Prostate gland (tissue), 2 donors: ENCODE measurements at regions not wholly inside any gene's neighbourhood (a gene's known extent, or its start where the extent isn't known, plus 50 kb on each side); places are given as distances from the start of the nearest gene placed in this dataset.

Experiments used
- DNase-seq: peaks from one replicate; pipeline ENCODE4 v3.0.0-alpha.2; 2019; ENCODE audit warnings: low spot score
- H3K27ac ChIP-seq, 2 donors: fragments of 200-600 bp; sonication (generic); 2 replicates each; pipeline ENCODE4 v1.5.1; 2017 to 2019
- H3K27me3 ChIP-seq: fragments of 200-600 bp; sonication (generic); replicated peaks from 2 replicates; pipeline ENCODE4 v1.5.1; 2019; ENCODE audit not compliant: insufficient read depth
- H3K36me3 ChIP-seq, 2 donors: fragments of 200-600 bp; sonication (generic); 1 replicate in 1 of 2; 2 replicates in 1 of 2; pipeline versions ENCODE4 v1.5.1 to v1.8.1; 2017 to 2019
- H3K4me1 ChIP-seq: fragments of 200-600 bp; sonication (generic); replicated peaks from 2 replicates; pipeline ENCODE4 v1.5.1; 2019
- H3K4me3 ChIP-seq, 2 donors: fragments of 200-600 bp; sonication (generic); 2 replicates each; pipeline ENCODE4 v1.5.1; 2017 to 2019
- H3K9me3 ChIP-seq: fragments of 200-600 bp; sonication (generic); 2 replicates; pipeline ENCODE4 v1.5.1; 2017
- CTCF ChIP-seq, 4 experiments: fragments of 200-600 bp in 2 of 4; fragments of 450-650 bp in 2 of 4; sonication (generic) in 2 of 4; IDR thresholded peaks; 1 replicate in 3 of 4; 2 replicates in 1 of 4; pipeline ENCODE4 v1.5.1; 2016 to 2019; ENCODE audit warnings: antibody characterized with exemption in 4 of 4, mild to moderate bottlenecking in 2 of 4, moderate library complexity in 2 of 4
- POLR2A ChIP-seq: fragments of 450-650 bp; IDR thresholded peaks from one replicate; pipeline ENCODE4 v1.6.1; 2016; ENCODE audit warnings: antibody characterized with exemption, mild to moderate bottlenecking
- POLR2AphosphoS5 ChIP-seq: sonication (generic); formaldehyde crosslinking; IDR thresholded peaks from one replicate; pipeline ENCODE4 v1.6.1; 2017; ENCODE audit warnings: antibody characterized with exemption
- WGBS: methylation state at CpG from one replicate; pipeline ENCODE4 v1.1.5; 2018; 5-methylcytosine and 5-hydroxymethylcytosine counted together
- intact Hi-C: fragments of 100-400 bp; cut with DNase I; formaldehyde crosslinking; loops from one replicate; pipeline ENCODE4 v1.14.2; 2022

GRCh38 chr5:82346399-82347165, 68.4 kb upstream of the RPS23 start:
- WGBS: 71% methylated on average over 10 of the region's 10 CpGs
- no peaks in the 10 kb centered on the region for H3K36me3 ChIP-seq
- intact Hi-C loops: no loop called here
- no peak overlapping the region for H3K4me3 ChIP-seq
- no peaks in the 10 kb centered on the region for H3K9me3 ChIP-seq
- no peaks in the 10 kb centered on the region for H3K27me3 ChIP-seq
- H3K4me1 ChIP-seq: no peaks in the 10 kb centered on the region
- H3K27ac ChIP-seq: no peak overlapping the region
- DNase-seq: no peak
- TF ChIP-seq CTCF (IDR thresholded peaks at IDR 0.05): no peak

GRCh38 chr5:82345108-82345507, 67.0 kb upstream of the RPS23 start:
- Histone ChIP-seq H3K9me3 (no peaks in the 10 kb centered on the region), H3K36me3 (no peaks in the 10 kb centered on the region), H3K27ac (no peak overlapping the region), H3K4me1 (no peaks in the 10 kb centered on the region), H3K4me3 (no peak overlapping the region), H3K27me3 (no peaks in the 10 kb centered on the region)
- intact Hi-C loops: no loop called here
- TF ChIP-seq CTCF (IDR thresholded peaks at IDR 0.05) (no peak), POLR2AphosphoS5 (no peak), POLR2A (no peak)
- DNase-seq: no peak
- WGBS: 96% methylated on average over 3 of the region's 3 CpGs

- no peak for DNase-seq
- intact Hi-C loops: no loop called here
- TF ChIP-seq POLR2AphosphoS5: no peak
- TF ChIP-seq POLR2A: no peak
- no peak for TF ChIP-seq CTCF (IDR thresholded peaks at IDR 0.05)
- no peaks in the 10 kb centered on the region for H3K4me1 ChIP-seq
- H3K27ac ChIP-seq: no peak overlapping the region
- H3K36me3 ChIP-seq: no peaks in the 10 kb centered on the region
- WGBS: 95% methylated on average over 1 of the region's 1 CpG
- H3K9me3 ChIP-seq: no peaks in the 10 kb centered on the region
- no peaks in the 10 kb centered on the region for H3K27me3 ChIP-seq
- H3K4me3 ChIP-seq: no peak overlapping the region
Measured at GRCh38 chr5:82341325-82341724, 63.2 kb upstream of the RPS23 start.

GRCh38 chr5:82340799-82341198, 62.6 kb upstream of the RPS23 start:
- no peak for TF ChIP-seq POLR2AphosphoS5
- no peak for TF ChIP-seq CTCF (IDR thresholded peaks at IDR 0.05)
- TF ChIP-seq POLR2A: no peak
- intact Hi-C loops: no loop called here
- DNase-seq: no peak
- WGBS: 95% methylated on average over 5 of the region's 5 CpGs
- H3K36me3 ChIP-seq: no peaks in the 10 kb centered on the region
- H3K9me3 ChIP-seq: no peaks in the 10 kb centered on the region
- no peaks in the 10 kb centered on the region for H3K27me3 ChIP-seq
- H3K4me1 ChIP-seq: no peaks in the 10 kb centered on the region
- no peak overlapping the region for H3K4me3 ChIP-seq
- no peak overlapping the region for H3K27ac ChIP-seq

DNA sequence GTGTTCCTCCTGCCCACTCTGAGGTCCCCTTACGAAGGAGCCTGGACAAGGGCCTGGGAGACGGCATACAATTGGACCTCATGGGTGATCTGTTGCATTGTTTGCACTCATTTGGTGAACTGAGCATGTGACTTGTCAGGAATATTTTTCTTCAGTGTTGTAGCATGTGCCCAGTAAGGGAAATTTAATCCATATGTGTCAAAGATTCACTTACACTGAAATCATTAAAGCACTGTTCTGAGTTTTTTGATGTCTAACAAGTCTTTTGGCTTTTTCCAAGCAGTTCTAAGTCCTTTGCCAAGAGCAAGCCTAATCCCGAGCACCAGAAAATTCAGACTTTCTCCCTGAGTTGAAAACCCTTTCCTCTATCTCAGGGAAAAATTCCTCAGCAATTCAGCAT, 61.6 kb upstream of the RPS23 start:
- 68% methylated on average over 3 of the region's 3 CpGs for WGBS
- no peak for DNase-seq
- TF ChIP-seq POLR2AphosphoS5 (no peak), CTCF (IDR thresholded peaks at IDR 0.05) (no peak), POLR2A (no peak)
- H3K4me1 ChIP-seq: no peaks in the 10 kb centered on the region
- no peaks in the 10 kb centered on the region for H3K27me3 ChIP-seq
- no peaks in the 10 kb centered on the region for H3K36me3 ChIP-seq
- intact Hi-C loops: no loop called here
- H3K4me3 ChIP-seq: no peak overlapping the region
- no peak overlapping the region for H3K27ac ChIP-seq
- H3K9me3 ChIP-seq: no peaks in the 10 kb centered on the region
